Fibroblast of mammary gland (primary cell): ENCODE measurements at regions not wholly inside any gene's neighbourhood (a gene's known extent, or its start where the extent isn't known, plus 50 kb on each side); places are given as distances from the start of the nearest gene placed in this dataset.
"Not testable (repeated sequence)": the region's sequence is repeated elsewhere in the genome, so short reads cannot be mapped to it uniquely, and the experiment has no call there.

Experiments used
- DNase-seq: peaks from one replicate; pipeline ENCODE4 v3.0.0-alpha.2; 2010; ENCODE audit warnings: low read depth
- H3K4me3 ChIP-seq: 2 replicates; pipeline ENCODE4 v1.5.1; 2011; ENCODE audit warnings: low read depth, mild to moderate bottlenecking, low read length, moderate library complexity; ENCODE audit not compliant: control insufficient read depth

DNA sequence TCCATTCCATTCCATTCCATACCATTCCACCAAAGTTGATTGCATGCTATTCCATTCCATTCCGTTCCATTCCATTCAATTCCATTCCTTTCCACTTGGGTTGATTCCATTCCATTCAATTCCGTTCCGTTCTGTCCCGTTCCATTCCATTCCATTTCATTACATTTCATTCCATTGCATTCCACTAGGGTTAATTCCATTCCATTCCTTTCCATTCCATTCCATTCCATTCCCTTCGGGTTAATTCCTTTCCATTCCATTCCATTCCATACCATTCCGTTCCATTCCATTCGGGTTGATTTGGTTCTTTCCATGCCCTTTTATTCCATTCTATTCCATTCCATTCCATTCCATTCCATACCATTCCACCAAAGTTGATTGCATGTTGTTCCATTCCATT is 131.9 kb downstream of the CWH43 start:
- DNase-seq, H3K4me3 ChIP-seq: not testable (repeated sequence)

DNA sequence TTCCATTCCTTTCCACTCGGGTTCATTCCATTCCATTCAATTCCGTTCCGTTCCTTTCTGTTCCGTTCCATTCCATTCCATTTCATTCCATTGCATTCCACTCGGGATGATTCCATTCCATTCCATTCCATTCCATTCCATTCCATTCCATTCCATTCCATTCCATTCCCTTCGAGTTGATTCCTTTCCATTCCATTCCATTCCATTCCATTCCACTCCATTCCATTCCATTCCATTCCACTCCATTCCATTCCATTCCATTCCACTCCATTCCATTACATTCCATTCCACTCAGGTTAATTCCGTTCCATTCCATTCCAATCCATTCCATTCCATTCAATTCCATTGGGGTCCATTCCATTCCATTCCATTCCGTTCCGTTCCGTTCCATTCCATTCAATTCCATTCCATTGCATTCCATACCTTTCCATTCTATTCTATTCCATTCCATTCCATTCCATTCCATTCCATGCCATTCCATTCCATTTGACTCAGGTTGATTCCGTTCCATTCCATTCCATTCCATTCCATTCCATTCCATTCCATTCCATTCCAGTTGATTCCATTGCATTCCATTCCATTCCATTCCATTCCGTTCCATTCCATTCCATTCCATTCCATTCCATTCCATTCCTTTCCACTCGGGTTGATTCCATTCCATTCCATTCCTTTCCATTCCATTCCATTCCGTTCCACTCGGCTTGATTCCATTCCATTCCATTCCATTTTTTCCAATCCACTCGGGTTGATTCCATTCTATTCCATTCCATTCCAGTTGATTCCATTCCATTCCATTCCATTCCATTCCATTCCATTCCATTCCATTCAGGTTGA is 132.5 kb downstream of the CWH43 start:
- not testable (repeated sequence) for H3K4me3 ChIP-seq, DNase-seq

- peak; percentile 33 for DNase-seq
- H3K4me3 ChIP-seq, result not testable (repeated sequence)
These were observed 133.3 kb downstream of the CWH43 start for GRCh38 chr4:49119345-49119744.

GRCh38 chr4:49120042-49120779 is 134.1 kb downstream of the CWH43 start:
- DNase-seq, result peak; percentile 44
- H3K4me3 ChIP-seq, result not testable (repeated sequence)

GRCh38 chr4:49120804-49121203 is 134.7 kb downstream of the CWH43 start:
- H3K4me3 ChIP-seq, result not testable (repeated sequence)
- DNase-seq, result peak; percentile 68

GRCh38 chr4:49126443-49126842 is 140.4 kb downstream of the CWH43 start:
- not testable (repeated sequence) for H3K4me3 ChIP-seq, DNase-seq

DNA sequence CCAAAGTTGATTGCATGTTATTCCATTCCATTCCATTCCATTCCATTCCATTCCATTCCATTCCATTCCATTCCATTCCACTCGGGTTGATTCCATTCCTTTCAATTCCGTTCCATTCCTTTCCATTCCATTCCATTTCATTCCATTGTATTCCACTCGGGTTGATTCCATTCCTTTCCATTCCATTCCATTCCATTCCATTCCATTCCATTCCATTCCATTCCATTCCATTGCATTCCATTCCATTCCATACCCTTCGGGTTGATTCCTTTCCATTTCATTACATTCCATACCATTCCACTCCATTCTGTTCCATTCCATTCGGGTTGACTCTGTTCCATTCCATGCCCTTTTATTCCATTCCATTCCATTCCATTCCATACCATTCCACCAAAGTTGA is 140.8 kb downstream of the CWH43 start:
- DNase-seq, H3K4me3 ChIP-seq: not testable (repeated sequence)

DNA sequence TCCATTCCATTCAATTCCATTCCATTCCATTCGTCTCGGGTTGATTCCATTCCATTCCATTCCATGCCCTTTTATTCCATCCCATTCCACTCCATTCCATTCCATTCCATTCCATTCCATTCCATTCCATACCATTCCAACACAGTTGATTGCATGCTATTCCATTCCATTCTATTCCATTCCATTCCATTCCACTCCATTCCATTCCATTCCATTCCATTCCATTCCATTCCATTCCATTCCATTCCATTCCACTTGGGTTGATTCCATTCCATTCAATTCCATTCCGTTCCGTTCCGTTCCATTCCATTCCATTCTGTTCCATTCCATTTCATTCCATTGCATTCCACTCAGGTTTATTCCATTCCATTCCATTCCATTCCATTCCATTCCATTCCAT is 143.3 kb downstream of the CWH43 start:
- not testable (repeated sequence) for DNase-seq, H3K4me3 ChIP-seq

DNA sequence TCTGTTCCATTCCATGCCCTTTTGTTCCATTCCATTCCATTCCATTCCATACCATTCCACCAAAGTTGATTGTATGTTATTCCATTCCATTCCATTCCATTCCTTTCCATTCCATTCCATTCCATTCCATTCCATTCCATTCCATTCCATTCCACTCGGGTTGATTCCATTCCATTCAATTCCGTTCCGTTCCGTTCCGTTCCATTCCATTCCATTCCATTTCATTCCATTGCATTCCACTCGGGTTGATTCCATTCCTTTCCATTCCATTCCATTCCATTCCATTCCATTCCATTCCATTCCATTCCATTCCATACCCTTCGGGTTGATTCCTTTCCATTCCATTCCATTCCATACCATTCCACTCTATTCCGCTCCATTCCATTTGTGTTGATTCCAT is 143.8 kb downstream of the CWH43 start:
- DNase-seq, H3K4me3 ChIP-seq: not testable (repeated sequence)

DNA sequence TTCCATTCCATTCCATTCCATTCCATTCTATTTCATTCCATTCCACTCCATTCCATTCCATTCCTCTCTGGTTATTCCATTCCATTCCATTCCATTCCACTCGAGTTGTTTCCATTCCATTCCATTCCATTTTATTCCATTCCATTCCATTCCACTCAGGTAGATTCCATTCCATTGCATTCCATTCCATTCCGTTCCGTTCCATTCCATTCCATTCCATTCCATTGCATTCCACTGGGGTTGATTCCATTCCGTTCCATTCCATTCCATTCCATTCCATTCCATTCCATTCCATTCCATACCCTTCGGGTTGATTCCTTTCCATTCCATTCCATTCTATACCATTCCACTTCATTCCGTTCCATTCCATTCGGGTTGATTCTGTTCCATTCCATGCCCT is 144.6 kb downstream of the CWH43 start:
- DNase-seq, H3K4me3 ChIP-seq: not testable (repeated sequence)

- not testable (repeated sequence) for DNase-seq, H3K4me3 ChIP-seq
These were observed 151.0 kb downstream of the CWH43 start for GRCh38 chr4:49137043-49137442.

- peak; percentile 20 for DNase-seq
- H3K4me3 ChIP-seq, result not testable (repeated sequence)
These were observed 151.9 kb downstream of the CWH43 start for GRCh38 chr4:49137961-49138360.

DNA sequence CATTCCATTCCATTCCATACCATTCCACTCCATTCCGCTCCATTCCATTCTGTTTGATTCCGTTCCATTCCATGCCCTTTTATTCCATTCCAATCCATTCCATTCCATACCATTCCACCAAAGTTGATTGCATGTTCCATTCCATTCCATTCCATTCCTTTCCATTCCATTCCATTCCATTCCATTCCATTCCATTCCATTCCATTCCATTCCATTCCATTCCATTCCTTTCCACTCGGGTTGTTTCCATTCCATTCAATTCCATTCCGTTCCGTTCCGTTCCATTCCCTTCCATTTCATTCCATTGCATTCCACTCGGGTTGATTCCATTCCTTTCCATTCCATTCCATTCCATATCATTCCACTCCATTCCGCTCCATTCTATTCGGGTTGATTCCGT is 152.7 kb downstream of the CWH43 start:
- H3K4me3 ChIP-seq, DNase-seq: not testable (repeated sequence)

- DNase-seq, H3K4me3 ChIP-seq: not testable (repeated sequence)
These were observed 153.4 kb downstream of the CWH43 start for GRCh38 chr4:49139513-49139912.

GRCh38 chr4:49140351-49140750 is 154.3 kb downstream of the CWH43 start:
- H3K4me3 ChIP-seq, DNase-seq: not testable (repeated sequence)

DNA sequence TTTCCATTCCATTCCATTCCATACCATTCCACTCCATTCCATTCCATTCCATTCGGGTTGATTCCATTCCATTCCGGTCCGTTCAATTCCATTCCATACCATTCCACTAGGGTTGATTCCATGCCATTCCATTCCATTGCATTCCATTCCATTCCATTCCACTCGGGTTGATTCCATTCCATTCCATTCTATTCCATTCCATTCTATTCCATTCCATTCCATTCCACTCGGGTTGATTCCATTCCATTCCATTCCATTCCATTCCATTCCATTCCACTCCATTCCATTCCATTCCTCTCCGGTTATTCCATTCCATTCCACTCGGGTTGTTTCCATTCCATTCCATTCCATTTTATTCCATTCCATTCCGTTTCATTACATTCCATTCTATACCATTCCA is 155.9 kb downstream of the CWH43 start:
- DNase-seq, H3K4me3 ChIP-seq: not testable (repeated sequence)

DNA sequence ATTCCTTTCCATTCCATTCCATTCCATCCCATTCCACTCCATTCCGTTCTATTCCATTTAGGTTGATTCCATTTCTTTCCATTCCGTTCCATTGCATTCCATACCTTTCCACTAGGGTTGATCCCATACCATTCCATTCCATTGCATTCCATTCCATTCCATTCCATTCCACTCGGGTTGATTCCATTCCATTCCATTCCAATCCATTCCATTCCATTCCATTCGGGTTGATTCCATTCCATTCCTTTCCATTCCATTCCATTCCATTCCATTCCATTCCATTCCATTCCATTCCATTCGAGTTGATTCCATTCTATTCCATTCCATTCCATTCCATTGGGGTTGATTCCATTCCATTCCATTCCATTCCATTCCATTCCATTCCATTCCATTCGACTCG is 161.1 kb downstream of the CWH43 start:
- DNase-seq, H3K4me3 ChIP-seq: not testable (repeated sequence)

DNA sequence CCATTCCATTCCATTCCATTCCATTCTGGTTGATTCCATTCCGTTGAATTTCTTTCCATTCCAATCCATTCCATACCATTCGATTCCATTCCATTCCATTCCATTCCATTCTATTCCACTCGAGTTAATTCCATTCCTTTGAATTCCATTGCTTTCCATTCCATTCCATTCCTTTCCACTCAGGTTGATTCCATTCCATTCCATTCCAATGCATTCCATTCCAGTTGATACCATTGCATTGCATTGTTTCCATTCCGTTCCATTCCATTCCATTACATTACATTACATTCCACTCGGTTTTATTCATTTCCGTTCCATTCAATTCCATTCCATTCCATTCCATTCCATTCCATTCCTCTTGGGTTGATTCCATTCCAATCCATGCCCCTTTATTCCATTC is 161.5 kb downstream of the CWH43 start:
- not testable (repeated sequence) for H3K4me3 ChIP-seq
- DNase-seq, result peak; percentile 45
